Stimulated activated CD4-positive, alpha-beta T cell treated with anti-CD3 and anti-CD28 coated beads, TNF-alpha, amount 100 ng/mL, for 48 hours (primary cell): ENCODE measurements at regions not wholly inside any gene's neighbourhood (a gene's known extent, or its start where the extent isn't known, plus 50 kb on each side); places are given as distances from the start of the nearest gene placed in this dataset.
A peak's percentile ranks its signal among the peaks of the same experiment; 100 is the strongest.
"Not testable (repeated sequence)": the region's sequence is repeated elsewhere in the genome, so short reads cannot be mapped to it uniquely, and the experiment has no call there.

Source experiments
- DNase-seq, 3 donors: peaks; one replicate each; pipeline ENCODE4 v3.0.0-alpha.2; 2020; ENCODE audit warnings: low read depth in 3 of 3

- no peak for DNase-seq
Observed at GRCh38 chr16:16937576-16937975, 533.2 kb downstream of the XYLT1 start.

DNA sequence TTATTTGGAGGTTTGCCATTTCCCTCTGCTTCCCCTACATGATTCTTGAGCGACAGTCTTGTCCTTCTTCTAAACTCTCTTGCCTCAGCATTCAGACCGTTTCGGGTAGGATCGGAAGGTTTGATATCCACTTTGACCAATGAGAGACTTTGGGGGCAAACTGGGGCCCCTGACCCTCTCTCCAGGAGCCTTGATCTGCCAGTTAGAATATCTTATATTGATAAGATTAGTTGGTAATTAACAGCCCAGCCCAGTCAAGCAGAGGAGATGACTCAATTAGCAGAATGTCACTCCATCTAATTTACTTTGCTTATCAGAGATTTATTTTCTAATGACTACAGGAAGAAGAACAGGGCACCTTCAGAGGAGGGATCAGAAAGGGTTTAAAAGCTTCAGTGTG is 532.8 kb downstream of the XYLT1 start:
- no peak for DNase-seq

DNA sequence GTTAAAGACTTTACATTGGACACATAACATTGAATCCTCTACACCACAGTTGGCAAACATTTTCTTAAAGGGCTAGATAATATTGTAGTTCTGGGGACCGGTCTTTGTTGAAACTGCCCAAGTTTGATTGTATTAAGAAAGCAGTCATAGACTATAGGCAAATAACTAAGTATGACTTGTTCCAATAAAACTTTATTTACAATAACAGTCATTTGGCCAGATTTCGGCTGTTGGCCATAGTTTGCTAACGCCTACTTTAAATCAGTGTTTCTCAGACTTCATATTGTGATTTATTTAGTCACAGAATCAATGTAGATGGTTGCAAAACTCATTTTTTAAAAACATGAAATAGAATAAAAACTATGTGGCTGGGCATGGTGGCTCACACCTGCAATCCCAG is 531.8 kb downstream of the XYLT1 start:
- no peak for DNase-seq

DNA sequence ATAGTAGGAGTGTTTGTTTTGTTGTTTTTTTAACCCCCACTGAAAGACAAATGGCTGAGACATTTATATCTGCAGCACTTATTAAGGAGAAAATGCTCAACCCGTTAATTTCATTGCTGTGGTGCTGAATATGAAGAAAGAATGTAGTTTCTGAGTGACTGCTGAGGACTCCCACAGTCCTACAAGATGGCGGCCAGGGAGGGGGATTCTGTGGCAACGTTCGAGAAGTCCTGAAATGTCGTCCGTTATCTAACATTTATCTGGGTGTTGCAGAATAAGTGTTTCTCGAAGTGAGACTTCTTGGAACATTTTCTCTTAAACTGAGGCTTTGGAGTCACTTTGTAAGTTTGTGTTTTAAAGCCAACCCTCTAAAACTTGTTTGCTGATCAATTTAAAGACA is 530.4 kb downstream of the XYLT1 start:
- no peak for DNase-seq

- DNase-seq = not testable (repeated sequence)
Observed at GRCh38 chr16:16942849-16943248, 527.9 kb downstream of the XYLT1 start.

DNA sequence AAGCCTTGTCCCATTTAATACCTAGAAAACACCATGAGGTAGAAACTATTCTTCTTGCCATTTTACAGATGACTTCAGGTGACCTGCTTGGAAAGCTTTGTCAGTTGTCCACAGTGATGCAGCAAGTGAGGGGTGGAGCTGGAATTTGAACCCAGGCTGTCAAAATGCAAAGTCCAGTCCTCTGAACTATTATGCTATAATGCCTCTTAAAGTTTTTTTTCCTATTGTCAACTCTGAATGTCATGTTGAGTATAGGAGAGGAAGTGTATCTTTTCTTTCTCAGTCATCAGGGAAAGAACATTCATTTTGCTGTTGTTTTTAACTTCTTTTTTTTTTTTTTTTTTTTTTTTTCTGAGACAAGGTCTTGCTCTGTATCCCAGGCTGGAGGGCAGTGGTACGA is 525.6 kb downstream of the XYLT1 start:
- no peak for DNase-seq

- DNase-seq = no peak
Observed at GRCh38 chr16:16956376-16956775, 514.4 kb downstream of the XYLT1 start.

- no peak for DNase-seq
Observed at GRCh38 chr16:16960785-16961184, 510.0 kb downstream of the XYLT1 start.

DNA sequence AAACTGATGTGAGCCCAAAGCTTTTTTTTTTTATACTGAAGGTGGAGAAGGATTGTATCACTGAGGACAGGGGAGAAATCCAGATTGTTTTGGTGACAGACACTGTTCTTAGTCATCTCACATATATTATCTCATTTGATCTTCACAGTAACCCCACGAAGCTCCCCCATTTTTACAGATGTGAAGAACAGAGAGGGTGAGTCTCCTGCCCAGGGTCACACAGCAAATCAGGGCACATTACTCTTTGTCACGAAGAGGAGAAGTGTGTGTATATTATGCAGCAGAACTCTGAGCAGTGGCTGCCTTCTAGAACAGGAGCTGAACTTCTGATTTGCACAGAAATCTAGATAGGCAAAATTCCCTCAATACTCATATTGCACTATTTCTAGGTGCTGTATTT is 504.3 kb downstream of the XYLT1 start:
- DNase-seq = no peak

DNA sequence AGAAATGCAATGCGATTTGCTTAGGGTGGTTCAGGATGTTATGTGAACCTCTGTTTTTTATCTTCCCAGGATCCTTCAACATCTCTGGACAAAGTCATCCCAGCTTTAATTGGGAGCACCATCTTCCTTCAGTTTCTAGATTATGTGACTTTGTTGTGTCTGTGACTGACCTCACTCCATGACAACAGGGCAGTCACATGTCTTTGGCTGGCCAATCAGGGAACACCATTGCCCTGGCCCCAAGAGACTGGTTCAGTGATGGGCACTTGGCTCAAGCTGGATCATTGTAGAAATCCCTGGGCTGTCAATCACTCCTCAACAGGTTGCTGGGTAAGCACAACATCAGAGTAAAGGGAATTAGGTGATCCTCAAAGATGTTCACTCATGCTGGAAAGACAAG is 499.7 kb downstream of the XYLT1 start:
- no peak for DNase-seq

- DNase-seq = no peak
Observed at GRCh38 chr16:16972831-16973230, 497.9 kb downstream of the XYLT1 start.

GRCh38 chr16:16973707-16974591 is 496.8 kb downstream of the XYLT1 start:
- no peak for DNase-seq

GRCh38 chr16:16982614-16983013 is 488.1 kb downstream of the XYLT1 start:
- no peak for DNase-seq

GRCh38 chr16:16983582-16983981 is 487.2 kb downstream of the XYLT1 start:
- no peak for DNase-seq

DNA sequence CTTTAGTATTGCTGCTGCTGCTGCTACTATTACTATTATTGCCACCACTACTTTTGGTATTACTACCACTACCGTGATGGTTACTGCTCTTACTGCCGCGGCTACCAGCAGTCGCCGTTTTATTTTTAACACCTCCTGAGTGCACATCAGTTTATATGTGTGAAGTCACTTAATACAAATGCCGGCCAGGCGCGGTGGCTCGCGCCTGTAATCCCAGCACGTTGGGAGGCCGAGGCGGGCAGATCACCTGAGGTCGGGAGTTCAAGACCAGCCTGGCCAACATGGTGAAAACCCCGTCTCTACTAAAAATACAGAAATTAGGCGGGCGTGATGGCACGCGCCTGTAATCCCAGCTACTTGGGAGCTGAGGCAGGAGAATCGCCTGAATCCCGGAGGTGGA is 486.7 kb downstream of the XYLT1 start:
- DNase-seq = not testable (repeated sequence)

DNA sequence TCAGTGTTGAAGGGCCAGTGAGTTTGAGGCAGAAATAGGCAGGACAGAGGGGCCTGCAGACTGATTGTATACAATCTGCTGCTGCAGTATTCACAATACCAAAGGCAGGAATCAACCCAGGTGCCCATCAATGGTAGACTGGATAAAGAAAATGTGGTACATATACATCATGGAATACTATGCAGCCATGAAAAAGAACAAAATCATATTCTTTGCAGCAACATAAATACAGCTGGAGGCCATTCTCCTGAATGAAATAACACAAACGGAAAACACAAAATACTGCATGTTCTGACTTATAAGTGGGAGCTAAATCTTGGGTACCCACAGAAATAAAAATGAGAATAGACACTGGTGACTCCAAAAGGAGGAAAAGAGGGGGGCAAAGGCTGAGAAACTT is 485.1 kb downstream of the XYLT1 start:
- DNase-seq = no peak

GRCh38 chr16:16988963-16989362 is 481.8 kb downstream of the XYLT1 start:
- DNase-seq = no peak

DNA sequence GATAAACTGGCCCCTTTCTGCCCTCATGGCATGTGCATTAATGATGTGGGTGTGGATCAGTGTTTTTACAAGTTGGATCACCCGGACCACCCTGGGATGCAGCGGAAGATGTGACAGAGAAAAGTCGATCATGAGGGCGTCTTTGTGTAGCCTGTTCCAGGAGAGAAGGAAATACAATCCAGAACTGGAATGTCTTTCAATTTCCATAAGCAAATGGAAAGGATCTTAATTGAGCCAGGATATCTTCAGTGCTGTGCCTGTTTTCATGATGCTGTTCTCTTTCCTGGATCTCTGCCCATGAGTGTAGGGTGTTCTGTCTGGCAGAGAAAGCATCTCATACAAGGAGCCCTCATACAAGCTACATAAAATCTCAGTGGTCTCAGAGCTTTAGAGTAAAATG is 481.4 kb downstream of the XYLT1 start:
- DNase-seq = no peak

DNA sequence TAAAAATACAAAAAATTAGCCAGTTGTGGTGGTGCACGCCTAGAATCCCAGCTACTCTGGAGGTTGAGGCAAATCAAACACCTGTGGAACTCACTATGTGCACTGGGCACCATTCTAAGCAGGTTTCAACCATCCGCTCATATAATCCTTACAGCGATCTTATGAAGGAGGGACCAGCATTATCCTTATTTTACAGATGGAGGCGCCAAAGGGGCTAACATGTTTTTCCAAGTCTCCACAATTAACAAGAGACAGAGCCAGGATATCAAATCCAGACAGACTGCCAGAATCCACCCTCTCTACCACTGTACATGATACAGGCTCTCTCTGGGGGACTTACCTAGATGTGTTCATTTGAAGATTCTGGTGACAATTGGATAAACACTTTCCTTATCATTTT is 479.0 kb downstream of the XYLT1 start:
- DNase-seq = no peak

- DNase-seq = peak in 1 of 3 donors; percentile 6
Observed at GRCh38 chr16:16992975-16993765, 477.6 kb downstream of the XYLT1 start.

GRCh38 chr16:16994831-16995230 is 475.9 kb downstream of the XYLT1 start:
- DNase-seq = no peak

DNA sequence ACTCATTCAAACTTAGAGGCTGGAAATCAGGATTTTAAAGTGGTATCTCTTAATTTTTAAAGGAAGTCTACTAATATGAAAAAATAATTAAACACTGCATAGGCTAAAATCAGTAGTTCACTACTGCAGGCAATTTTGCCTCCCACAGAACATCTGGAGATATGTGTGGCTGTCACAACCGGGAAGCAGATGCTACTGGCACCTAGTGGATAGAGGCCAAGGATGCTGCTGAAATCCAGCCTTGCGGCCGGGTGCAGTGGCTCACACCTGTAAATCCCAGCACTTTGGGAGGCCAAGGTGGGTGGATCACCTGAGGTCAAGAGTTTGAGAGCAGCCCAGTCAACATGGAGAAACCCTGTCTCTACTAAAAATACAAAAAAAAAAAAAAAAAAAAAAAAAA is 473.9 kb downstream of the XYLT1 start:
- DNase-seq = no peak

- no peak for DNase-seq
Observed at GRCh38 chr16:16997349-16997748, 473.4 kb downstream of the XYLT1 start.
